RPMI7951 (cell line): ENCODE measurements at regions not wholly inside any gene's neighbourhood (a gene's known extent, or its start where the extent isn't known, plus 50 kb on each side); places are given as distances from the start of the nearest gene placed in this dataset.
"Not testable (repeated sequence)": the region's sequence is repeated elsewhere in the genome, so short reads cannot be mapped to it uniquely, and the experiment has no call there.

Experiments used
- DNase-seq: peaks from one replicate; pipeline ENCODE4 v3.0.0-alpha.2; 2012; ENCODE audit warnings: low read depth

- DNase-seq = no peak
These were observed 65.1 kb downstream of the SPRY4 start for GRCh38 chr5:142259758-142260157.

GRCh38 chr5:142255831-142256230 is 69.0 kb downstream of the SPRY4 start:
- DNase-seq = no peak

DNA sequence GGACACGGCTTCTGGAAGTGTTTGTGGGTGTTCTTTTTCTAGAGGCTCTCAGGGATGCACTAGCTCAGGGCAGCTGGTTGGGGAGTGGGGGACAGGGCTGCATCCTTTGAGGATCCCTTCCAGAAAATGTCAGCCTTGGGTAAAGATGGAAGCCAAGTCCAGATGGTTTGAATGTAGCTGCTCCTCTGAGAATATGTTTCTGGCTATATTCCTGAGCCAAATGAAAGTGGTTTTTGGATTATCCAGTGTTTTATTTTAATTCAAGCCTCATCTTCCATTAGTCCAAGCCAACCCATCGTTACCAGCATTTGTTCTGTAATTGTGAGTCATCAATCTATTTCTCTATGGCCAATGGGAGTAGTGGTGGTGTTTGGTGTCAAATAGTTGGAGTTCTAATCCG is 70.4 kb downstream of the SPRY4 start:
- no peak for DNase-seq

DNA sequence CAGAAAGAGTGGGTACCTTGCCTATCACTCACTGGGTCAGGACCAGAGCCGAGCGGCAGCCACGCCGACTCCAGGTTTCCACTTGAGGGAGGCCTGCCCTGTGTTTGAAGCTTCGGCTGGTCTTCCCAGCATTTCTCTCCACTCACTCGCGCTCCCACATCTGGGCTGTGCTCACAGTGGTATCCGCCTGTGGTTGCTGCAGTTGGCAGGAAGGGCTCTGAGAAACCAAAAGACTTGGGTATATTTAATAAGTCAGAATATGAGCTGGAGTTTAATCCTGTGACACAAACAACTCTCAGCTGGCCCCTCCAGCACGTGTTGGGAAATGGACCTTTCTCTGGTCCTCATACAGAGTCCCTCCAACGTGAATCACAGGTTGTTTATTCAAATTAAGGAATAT is 70.9 kb downstream of the SPRY4 start:
- peak; percentile 5 for DNase-seq

DNA sequence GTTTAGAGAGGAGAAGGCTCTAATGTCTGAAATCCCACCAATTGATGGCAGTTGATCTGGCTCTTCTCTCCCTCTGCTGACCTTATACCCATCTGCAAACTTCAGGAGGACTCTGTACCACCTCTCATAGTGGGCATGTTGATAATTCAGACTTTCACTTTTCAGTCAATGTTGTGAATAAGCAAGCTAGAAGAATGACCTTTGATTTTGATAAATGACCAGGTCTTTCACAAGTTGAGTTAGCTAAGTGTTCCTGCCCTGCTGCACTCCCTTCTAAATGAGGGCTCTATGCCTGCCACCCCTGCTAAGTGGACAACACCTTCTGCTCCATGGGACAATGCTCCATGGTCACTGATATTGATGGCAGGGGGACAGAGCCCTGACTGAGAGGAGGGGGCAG is 74.7 kb downstream of the SPRY4 start:
- DNase-seq = no peak

DNA sequence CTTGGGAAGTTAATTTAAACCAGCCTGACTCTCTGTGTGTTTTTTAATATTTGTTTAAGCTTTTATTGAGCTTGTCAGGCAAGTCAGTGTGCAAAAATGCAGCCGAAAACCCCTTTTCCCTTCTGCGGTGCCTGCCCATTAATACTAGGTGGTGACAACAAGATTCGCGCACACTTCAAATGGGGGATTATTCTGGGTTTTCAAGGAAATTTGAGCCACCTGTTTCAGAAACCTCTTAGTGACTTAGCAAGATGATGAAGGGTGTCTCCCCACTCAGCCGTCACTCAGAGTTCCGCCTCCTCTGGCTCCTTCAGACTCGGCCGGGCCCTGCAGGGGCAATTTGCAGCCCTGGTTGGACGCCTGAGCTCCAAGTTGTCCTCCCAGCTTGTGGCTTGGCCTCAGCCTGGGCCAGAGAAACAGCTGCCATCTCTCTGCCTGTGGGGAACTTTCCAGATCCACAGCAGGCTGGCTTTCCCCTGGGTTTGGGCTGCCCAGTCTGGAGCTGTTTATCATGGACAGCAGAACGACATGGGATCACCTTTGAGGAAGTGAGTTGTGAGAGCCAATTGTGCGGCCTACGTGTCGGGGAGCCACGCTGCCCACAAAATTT is 75.9 kb downstream of the SPRY4 start:
- DNase-seq = no peak

DNA sequence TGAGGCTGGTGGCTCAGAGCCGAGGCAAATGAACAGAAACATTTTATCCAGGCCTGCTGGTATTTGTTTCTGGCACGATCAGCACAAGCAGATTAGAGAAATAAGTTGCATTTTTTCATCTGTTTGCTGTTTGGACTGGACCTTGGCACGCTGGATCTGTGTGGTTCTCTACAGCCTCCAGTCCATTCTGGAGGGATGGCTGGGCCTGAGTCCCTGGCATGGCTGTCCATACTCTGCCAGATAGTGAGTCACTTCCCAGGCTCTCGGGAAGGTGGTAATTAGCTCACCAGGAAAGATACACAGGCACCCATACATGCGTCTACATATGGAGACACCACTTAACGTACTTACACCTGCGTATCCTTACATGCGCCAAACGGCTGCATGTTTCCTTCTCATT is 78.6 kb downstream of the SPRY4 start:
- peak; percentile 73 for DNase-seq

DNA sequence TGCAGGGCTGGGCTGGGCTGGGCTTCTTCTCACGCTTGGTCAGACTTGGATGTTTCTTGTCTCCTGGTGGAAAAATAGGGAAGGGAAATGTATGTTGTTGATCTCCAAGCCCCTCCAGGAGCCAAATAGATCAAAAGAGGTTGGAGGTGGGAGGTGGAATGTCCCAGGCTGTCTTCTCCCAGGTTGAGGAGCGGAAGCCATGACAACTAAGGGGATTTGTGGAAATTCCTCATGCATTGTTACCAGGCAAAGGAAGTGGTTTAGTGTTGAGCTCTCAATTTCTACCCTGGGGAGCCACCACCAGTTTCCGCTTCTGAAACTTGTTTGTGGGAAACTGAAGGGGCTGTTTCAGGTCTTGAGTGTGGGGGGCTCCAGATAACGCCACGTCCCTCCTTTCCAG is 79.0 kb downstream of the SPRY4 start:
- peak; percentile 46 for DNase-seq

DNA sequence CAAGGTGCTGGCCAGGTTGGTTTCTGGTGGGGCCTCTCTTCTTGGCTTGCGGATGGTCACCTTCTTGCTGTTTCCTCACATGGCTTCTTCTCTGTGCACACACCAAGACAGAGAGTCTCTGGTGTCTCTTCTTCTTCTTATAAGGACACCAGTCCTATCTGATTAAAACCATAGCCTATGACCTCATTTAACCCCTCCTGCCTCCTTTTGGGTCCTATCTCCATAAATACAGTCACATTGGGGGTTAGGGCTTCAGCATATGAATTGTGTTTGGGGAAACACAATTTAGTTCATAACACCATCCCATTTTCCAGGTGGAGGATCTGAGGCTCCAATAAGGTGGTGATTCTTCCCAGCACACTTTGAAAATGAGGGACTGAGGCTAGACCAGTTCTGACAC is 80.4 kb downstream of the SPRY4 start:
- DNase-seq = no peak

GRCh38 chr5:142242272-142242671 is 82.5 kb downstream of the SPRY4 start:
- DNase-seq = no peak

GRCh38 chr5:142239394-142240159 is 85.2 kb downstream of the SPRY4 start:
- DNase-seq = no peak

DNA sequence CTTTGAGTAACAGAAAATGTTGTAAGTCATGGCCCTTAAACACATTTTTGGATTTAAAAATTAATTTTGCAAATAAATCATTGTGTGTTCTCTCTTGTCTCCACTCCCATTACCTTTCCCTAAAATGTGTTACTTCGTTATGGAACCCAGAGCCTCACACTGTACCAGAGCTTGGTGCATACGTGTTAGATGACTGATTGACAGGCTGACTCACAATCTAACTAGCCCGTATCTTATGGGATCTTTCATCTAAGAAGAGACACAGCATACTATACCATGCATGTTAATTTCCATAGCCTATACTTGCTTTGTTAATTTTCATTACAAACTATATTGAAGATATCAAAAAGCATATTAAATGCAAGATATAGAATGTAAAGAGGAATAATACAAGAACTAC is 87.1 kb downstream of the SPRY4 start:
- DNase-seq = no peak

DNA sequence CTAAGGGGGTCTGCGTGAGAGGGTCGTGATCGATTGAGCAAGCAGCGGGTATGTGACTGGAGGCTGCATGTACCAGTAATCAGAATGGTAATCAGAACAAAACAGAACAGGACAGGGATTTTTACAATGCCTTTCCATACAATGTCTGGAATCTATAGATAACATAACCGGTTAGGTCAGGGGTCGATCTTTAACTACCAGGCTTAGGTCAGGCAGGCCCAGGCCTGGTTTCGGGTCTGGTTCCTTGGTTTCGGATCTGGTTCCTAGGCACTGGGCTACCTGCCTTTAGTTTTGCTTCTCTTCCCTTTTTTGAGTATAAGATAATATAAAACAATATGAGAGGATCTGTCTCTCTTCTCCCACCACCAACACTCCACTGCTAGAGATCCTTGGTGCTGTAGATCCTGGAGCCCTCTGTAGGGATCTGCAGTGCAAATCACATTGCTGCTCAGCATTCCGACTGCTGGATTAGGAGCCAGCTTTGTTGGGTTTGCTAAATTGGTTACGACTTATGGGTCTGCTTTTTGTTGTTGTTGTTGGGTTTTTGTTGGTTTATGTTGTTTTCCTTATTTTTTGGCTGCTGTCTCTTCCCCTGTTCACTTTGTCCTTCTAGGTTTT is 88.0 kb downstream of the SPRY4 start:
- not testable (repeated sequence) for DNase-seq

- DNase-seq = no peak
These were observed 88.8 kb downstream of the SPRY4 start for GRCh38 chr5:142235870-142236672.

DNA sequence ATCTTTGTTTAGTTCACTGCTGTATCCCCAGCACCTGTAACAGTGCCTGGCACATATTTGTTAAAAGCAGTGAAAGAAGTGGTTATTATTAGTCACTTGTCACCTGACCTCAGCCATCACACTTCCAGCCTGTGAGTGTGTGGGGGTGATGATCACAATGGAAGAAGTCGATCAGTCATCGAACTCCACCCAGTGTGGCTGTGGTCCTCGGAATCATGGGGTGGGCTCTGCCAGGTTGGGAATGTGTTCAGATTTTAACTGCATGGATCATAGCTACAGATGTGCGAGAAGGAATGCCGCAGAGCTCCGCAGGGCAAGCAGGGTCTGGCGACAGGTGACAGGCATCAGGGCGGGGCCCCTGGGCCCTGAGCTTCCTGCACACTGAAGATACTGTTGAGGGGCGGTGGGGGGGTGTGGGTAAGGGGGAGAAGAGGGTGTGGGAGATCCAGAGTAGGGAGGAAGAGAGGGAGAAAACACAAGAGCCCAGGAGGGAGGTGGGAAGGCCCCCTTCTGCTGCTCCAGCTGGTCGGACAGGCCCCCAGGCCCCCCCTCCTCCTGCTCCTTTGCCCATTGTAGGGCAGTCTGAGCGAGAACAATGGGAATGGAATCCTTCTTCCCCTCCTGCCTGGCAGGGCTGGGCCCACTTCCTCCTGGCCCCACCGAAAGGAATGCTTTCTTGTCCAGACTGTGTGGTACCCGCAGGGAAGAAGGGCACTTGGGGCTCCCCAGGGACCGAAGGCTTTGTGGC is 89.6 kb downstream of the SPRY4 start:
- DNase-seq = no peak

- no peak for DNase-seq
These were observed 91.5 kb downstream of the SPRY4 start for GRCh38 chr5:142233083-142234032.

GRCh38 chr5:142230949-142231348 is 93.9 kb downstream of the SPRY4 start:
- DNase-seq = not testable (repeated sequence)

- DNase-seq = no peak
These were observed 99.7 kb downstream of the SPRY4 start for GRCh38 chr5:142225141-142225540.

GRCh38 chr5:142222866-142223558 is 101.8 kb downstream of the SPRY4 start:
- no peak for DNase-seq
